Activated CD8-positive, alpha-beta T cell treated with anti-CD3 and anti-CD28 coated beads, Interleukin-2, amount 10 ng/mL, durations not matched to agents 7 days and 5 days (primary cell): ENCODE measurements at regions not wholly inside any gene's neighbourhood (a gene's known extent, or its start where the extent isn't known, plus 50 kb on each side); places are given as distances from the start of the nearest gene placed in this dataset.
"Not testable (repeated sequence)": the region's sequence is repeated elsewhere in the genome, so short reads cannot be mapped to it uniquely, and the experiment has no call there.

Source experiments
- ATAC-seq: fragments of 150-1000 bp; cut with Tn5 transposase; one replicate; pipeline ENCODE4 v1.10.0; 2021; ENCODE audit warnings: moderate library complexity
- CTCF ChIA-PET: fragments of 350-600 bp; sonication (Branson Sonifier 250); formaldehyde crosslinking; loops from one replicate; lab custom pipeline; 2021; ENCODE audit warnings: antibody characterized with exemption; lab: Charles Lee
- POLR2A ChIA-PET: fragments of 350-600 bp; sonication (Branson Sonifier 250); formaldehyde crosslinking; loops from one replicate; lab custom pipeline; 2021; ENCODE audit warnings: antibody characterized with exemption; lab: Charles Lee
- DNase-seq: peaks from one replicate; pipeline ENCODE4 v3.0.0-alpha.2; 2020
- H3K27ac Mint-ChIP-seq: one replicate; pipeline ENCODE4 v1.8.0; 2021; ENCODE audit warnings: mild to moderate bottlenecking, mixed read lengths
- H3K27me3 Mint-ChIP-seq: one replicate; pipeline ENCODE4 v1.8.0; 2021; ENCODE audit warnings: low read depth, mixed read lengths
- H3K36me3 Mint-ChIP-seq: one replicate; pipeline ENCODE4 v1.8.0; 2021; ENCODE audit warnings: low read depth, mixed read lengths
- H3K4me1 Mint-ChIP-seq: one replicate; pipeline ENCODE4 v1.8.0; 2021; ENCODE audit warnings: low read depth, mixed read lengths
- H3K4me3 Mint-ChIP-seq: one replicate; pipeline ENCODE4 v1.8.0; 2021; ENCODE audit warnings: mild to moderate bottlenecking, mixed read lengths
- H3K9me3 Mint-ChIP-seq: one replicate; pipeline ENCODE4 v1.8.0; 2022; ENCODE audit warnings: mixed read lengths; ENCODE audit not compliant: insufficient read depth

DNA sequence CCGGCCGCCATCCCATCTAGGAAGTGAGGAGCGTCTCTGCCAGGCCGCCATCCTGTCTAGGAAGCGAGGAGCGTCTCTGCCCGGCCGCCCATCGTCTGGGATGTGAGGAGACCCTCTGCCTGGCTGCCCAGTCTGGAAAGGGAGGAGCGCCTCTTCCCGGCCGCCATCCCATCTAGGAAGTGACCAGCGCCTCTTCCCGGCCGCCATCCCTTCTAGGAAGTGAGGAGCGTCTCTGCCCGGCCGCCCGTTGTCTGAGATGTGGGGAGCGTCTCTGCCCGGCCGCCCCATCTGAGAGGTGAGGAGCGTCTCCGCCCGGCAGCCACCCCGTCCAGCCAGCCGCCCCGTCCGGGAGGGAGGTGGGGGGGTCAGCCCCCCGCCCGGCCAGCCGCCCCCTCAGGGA lies 475.4 kb downstream of the TMEM114 start:
- CTCF ChIA-PET, H3K4me3 Mint-ChIP-seq, H3K36me3 Mint-ChIP-seq, H3K27me3 Mint-ChIP-seq, DNase-seq, ATAC-seq, POLR2A ChIA-PET, H3K4me1 Mint-ChIP-seq, H3K27ac Mint-ChIP-seq: not testable (repeated sequence)
- H3K9me3 Mint-ChIP-seq = peaks cover 12% of the 10 kb centered on the region

DNA sequence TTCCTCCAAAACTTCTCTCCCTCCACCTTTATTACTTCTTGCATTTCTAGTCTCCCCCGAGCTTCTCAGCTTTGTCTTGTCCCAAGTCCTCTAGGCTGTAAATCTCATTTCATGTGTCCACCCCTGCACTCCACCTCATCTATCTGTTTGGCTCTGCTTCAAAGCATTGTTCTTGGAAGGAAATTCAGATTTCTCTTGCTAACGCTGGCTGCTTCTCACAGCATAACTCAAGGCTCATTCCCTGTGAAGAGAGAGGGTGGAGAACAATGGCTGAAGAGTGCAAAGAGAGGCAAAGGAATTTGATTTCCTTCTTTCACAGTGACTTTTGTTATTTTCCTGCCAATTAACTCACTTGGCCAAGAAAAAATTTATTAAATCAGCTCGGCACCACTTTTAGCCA lies 476.5 kb downstream of the TMEM114 start:
- POLR2A ChIA-PET = no interaction called here
- Mint-ChIP-seq H3K27me3 (no peaks in the 10 kb centered on the region), H3K27ac (no peak overlapping the region), H3K36me3 (no peaks in the 10 kb centered on the region), H3K4me3 (no peak overlapping the region), H3K4me1 (no peaks in the 10 kb centered on the region), H3K9me3 (peaks cover 20% of the 10 kb centered on the region)
- CTCF ChIA-PET = no interaction called here
- ATAC-seq = no peak
- DNase-seq = no peak

DNA sequence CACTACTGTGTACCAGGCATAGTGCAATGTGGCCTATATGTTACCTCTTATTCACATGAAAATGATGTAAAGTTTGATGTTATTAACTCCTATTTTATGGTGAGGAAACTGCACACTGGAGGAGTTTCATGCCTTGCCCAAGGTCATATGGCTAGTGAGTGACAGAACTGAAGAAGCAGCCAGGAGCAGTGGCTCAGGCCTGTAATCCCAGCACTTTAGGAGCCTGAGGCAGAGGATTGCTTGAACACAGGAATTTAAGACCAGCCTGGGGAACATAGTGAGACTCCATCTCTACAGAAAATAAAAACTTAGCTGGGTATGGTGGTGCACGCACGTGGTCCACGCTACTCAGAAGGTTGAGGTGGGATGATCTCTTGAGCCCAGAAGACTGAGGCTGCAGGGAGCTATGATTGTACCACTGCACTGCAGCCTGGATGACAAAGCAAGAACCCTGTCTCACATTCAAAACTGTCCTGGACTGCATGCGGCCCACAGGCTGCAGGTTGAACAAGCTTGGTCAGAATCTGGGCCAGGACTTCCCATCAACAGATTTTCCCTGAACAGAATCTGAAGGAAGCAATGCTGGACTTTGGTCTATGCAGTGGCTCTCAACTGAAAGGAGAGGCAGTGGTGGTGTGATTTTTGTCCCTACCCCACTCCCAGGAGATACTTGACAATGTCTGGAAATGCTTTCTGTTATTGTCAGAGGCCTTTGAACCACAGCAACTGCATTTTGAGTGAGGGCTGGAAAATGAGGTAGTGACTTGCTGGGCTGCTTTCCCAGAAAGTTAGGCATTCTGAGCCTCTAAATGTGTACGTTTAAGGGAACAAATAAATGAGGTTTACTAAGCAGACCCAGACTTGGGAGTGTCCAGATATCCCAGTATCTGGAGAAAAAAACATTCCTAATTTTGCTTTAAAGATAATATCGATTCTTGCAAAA lies 479.5 kb downstream of the TMEM114 start:
- ChIA-PET POLR2A (no interaction called here), CTCF (no interaction called here)
- no peaks in the 10 kb centered on the region for H3K4me1 Mint-ChIP-seq

DNA sequence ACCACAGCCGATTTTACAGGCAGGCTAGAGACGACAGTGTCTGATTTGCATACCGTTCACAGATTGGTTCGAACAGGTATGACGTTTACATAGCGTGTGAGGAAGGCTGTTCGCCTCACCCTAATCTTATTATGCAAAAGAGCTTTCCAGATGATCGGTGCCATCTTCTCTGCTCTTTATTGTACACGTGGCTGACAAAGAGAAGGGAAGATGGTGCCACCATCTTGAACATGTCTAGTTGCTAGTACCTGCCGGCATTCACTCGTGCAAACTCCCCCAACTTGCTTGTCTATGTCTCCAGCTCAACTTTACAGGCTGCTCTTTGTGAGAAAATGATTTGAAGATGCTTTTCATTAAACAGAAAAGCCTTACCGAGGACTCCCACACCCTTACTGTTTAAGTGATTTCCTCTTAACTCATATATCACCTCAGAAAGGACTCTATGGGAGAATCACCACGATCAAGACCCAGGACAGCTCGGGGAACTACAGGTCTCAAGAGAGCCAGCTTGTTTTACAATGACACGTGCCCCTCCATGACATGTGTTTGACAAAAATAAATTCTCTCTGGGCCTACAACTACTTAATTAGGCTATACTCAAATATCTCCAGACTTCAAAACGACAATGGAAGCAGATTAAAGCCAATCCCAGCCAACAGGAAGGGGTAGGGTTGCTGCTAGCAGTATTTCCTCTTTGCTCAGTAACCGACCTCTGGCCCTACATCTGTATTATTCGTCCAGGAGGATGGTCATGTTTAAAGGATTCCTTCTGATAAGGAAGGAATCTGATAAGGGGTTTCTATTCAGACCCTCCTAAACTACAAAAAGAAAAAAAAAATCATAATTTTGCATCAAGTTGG lies 480.6 kb downstream of the TMEM114 start:
- Mint-ChIP-seq H3K9me3 (peaks cover 22% of the 10 kb centered on the region), H3K27ac (no peak overlapping the region), H3K36me3 (no peaks in the 10 kb centered on the region), H3K27me3 (no peaks in the 10 kb centered on the region), H3K4me3 (no peak overlapping the region), H3K4me1 (no peaks in the 10 kb centered on the region)
- no peak for ATAC-seq
- CTCF ChIA-PET = no interaction called here
- POLR2A ChIA-PET = no interaction called here
- DNase-seq = no peak

More for the DNA sequence above, 479.5 kb downstream of the TMEM114 start:
- DNase-seq (no peak), ATAC-seq (no peak)
- no peak overlapping the region for H3K27ac Mint-ChIP-seq
- no peaks in the 10 kb centered on the region for H3K36me3 Mint-ChIP-seq
- no peaks in the 10 kb centered on the region for H3K27me3 Mint-ChIP-seq
- H3K4me3 Mint-ChIP-seq = no peak overlapping the region
- peaks cover 24% of the 10 kb centered on the region for H3K9me3 Mint-ChIP-seq

DNA sequence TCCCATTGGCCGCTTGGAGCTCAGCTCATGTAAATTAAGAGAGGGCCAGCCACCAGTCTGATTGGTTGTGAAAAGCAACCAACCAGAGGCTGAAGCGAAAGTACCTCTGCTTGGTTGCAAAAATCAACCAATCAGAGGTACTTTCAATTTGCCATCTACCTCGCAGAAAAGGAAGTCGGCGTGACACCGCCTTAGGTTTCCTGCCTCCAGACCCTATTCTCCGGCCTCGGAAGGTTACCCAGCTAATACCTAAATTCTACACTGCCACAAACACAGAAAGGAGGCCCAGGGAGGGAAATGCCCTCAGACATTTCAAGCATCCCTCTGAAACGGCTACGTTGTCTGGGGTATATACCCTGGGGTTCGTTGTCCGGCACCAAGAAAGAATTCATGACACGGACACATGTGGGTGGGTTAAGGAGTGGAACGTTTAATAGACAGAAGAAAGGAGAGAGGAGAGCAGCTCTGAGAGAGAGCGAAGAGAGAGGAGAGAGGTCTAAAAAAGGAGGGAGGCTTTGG lies 481.3 kb downstream of the TMEM114 start:
- CTCF ChIA-PET = no interaction called here
- POLR2A ChIA-PET = no interaction called here
- Mint-ChIP-seq H3K27me3 (no peaks in the 10 kb centered on the region), H3K36me3 (no peaks in the 10 kb centered on the region), H3K4me3 (no peak overlapping the region), H3K9me3 (peaks cover 22% of the 10 kb centered on the region), H3K27ac (no peak overlapping the region), H3K4me1 (no peaks in the 10 kb centered on the region)
- no peak for ATAC-seq
- DNase-seq = no peak

DNA sequence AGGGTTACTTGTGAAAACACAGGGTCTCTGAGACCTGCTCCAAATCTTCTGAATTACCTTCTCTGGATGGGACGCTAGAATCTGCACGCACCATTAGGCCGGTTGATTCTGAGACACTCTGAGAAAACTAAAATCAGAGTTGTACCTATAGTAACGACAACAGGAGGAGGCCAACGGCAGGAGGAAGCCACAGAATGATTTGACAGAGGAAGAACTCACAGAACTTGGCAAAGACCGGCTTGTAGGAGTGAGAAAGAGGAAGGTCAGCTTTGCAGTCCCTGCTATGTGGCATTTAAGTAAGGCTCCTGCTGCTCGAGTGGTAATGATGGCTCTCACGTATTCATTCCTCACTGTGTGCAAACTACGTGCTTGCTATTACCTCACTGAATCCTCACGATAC lies 483.0 kb downstream of the TMEM114 start:
- H3K4me1 Mint-ChIP-seq = no peaks in the 10 kb centered on the region
- ATAC-seq (no peak), DNase-seq (no peak)
- no peak overlapping the region for H3K4me3 Mint-ChIP-seq
- H3K27me3 Mint-ChIP-seq = no peaks in the 10 kb centered on the region
- no peaks in the 10 kb centered on the region for H3K36me3 Mint-ChIP-seq
- peaks cover 22% of the 10 kb centered on the region for H3K9me3 Mint-ChIP-seq
- ChIA-PET POLR2A (no interaction called here), CTCF (no interaction called here)
- no peak overlapping the region for H3K27ac Mint-ChIP-seq

DNA sequence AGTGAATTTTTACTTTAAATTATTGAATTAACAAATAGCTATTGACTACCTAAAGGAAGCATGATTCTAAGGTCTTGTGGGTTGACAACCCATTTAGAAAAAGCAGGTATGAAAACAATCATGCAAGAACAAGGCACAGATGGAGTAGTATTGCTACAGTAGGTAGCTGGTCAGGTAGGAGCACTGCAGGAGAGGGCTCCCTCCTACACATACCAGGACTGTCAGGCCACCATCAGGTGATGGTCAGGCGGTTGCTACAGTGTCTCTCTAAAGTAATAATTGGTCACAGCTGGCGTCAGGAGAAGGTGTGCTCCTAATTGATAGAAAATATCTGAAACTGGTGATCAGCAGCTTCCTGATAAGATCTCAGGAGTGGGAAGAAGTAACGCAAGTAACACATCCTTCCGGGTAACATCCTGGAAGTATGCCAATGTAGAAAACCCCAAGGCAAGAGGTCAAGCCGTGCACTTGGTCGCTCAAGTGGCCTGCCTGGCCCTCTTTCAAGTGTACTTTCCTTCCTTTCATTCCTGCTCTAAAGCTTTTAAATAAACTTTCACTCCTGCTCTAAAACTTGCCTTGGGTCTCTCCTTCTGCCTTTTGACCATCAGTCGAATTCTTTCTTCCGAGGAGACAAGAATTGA lies 486.5 kb downstream of the TMEM114 start:
- DNase-seq = no peak
- no peak overlapping the region for H3K27ac Mint-ChIP-seq
- ATAC-seq = no peak
- no peak overlapping the region for H3K4me3 Mint-ChIP-seq
- ChIA-PET CTCF (interaction anchor here (0.6 kb wide), 1 partner anchor 1381 kb away, joined by 3 read pairs; no protein-coding TSS in a partner anchor), POLR2A (no interaction called here)
- H3K36me3 Mint-ChIP-seq = no peaks in the 10 kb centered on the region
- peaks cover 15% of the 10 kb centered on the region for H3K9me3 Mint-ChIP-seq
- H3K4me1 Mint-ChIP-seq = no peaks in the 10 kb centered on the region
- no peaks in the 10 kb centered on the region for H3K27me3 Mint-ChIP-seq

DNA sequence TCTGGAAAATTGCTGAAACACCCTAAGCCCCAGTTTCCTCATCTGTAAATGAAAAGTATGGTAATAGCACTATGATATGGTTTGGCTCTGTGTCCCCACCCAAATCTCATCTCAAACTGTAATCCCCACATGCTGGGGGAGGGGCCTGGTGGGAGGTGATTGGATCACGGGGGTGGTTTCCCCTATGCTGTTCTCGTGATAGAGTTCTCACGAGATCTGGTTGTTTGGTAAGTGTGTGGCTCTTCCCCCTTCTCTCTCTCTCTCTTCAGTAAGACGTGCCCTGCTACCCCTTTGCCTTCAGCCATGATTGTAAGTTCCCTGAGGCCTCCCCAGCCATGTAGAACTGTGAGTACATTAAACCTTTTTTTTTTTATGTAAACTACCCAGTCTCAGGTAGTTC lies 490.7 kb downstream of the TMEM114 start:
- Mint-ChIP-seq H3K9me3 (peaks cover 21% of the 10 kb centered on the region), H3K4me1 (no peaks in the 10 kb centered on the region), H3K4me3 (no peak overlapping the region), H3K36me3 (no peaks in the 10 kb centered on the region), H3K27me3 (no peaks in the 10 kb centered on the region), H3K27ac (no peak overlapping the region)
- ATAC-seq (no peak), DNase-seq (no peak)
- CTCF ChIA-PET = no interaction called here
- POLR2A ChIA-PET = no interaction called here

DNA sequence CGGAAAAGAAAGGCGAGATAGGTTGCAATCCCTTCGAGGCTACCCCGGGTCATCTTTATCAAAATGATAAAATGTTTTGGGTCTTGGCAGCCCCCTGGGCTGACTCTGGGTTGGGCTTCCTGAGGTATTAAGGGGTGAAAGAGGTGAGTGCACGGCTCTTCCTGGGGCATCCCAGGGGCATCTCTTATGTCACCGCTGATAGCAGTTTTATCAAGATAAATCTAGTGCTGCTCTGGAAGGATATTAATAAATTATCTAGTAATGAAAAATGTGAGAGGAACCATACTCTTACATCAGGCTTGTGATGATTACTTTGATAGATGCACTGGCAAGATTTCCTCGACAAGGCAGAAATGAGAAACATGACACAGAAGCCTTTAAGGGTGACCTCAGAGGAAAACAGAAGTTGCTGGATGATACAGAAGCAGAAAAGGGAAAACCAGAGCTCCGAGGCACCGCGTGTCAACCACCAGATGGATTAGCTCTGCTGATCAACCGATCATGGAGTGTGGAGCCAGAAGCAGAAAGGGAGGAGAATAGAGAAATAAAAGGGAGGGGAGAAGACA lies 491.3 kb downstream of the TMEM114 start:
- ChIA-PET POLR2A (no interaction called here), CTCF (no interaction called here)
- H3K4me1 Mint-ChIP-seq = no peaks in the 10 kb centered on the region
- H3K27me3 Mint-ChIP-seq = no peaks in the 10 kb centered on the region
- no peak for ATAC-seq
- H3K9me3 Mint-ChIP-seq = peaks cover 21% of the 10 kb centered on the region
- no peak for DNase-seq
- no peaks in the 10 kb centered on the region for H3K36me3 Mint-ChIP-seq
- no peak overlapping the region for H3K4me3 Mint-ChIP-seq
- no peak overlapping the region for H3K27ac Mint-ChIP-seq

DNA sequence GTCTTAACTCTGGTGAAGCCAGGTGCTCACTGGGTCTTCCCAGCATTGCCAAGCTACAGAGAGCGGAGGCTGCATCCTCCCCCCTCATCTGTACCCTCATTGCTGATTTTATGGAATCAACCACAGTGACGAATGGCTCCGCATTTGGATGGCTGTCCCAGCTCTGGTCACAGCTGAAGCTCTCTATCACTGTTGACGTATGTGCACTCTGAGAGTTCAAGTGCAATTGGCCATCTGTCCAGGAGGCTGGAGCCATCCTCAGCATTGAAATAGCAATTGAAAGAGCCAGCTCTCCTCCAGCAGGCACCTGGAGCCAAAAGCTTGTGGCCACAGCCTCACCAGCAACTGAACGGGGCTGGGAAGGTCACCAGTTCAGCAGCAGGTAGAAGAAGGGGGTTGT lies 494.1 kb downstream of the TMEM114 start:
- H3K9me3 Mint-ChIP-seq = peaks cover 21% of the 10 kb centered on the region
- H3K4me3 Mint-ChIP-seq = no peak overlapping the region
- H3K36me3 Mint-ChIP-seq = no peaks in the 10 kb centered on the region
- H3K4me1 Mint-ChIP-seq = no peaks in the 10 kb centered on the region
- no peak overlapping the region for H3K27ac Mint-ChIP-seq
- ATAC-seq (no peak), DNase-seq (no peak)
- POLR2A ChIA-PET = no interaction called here
- H3K27me3 Mint-ChIP-seq = no peaks in the 10 kb centered on the region
- CTCF ChIA-PET = no interaction called here

DNA sequence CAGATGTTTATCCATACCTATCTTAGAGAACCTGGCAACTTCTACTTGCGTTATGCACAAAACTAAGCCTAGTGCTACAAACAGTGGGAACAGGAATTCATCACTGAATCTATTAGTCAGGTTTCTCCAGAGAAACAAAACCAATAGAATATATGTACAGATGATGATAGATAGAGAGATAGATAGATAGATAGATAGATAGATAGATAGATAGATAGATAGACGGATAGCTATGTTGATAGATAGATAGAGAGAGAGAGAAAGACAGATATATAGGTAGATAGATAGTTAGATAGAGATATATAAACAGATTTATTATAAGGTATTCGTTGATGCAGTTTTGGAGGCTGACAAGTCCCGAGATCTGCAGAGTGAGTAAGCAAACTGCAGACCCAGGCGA lies 495.6 kb downstream of the TMEM114 start:
- Mint-ChIP-seq H3K36me3 (no peaks in the 10 kb centered on the region), H3K4me1 (no peaks in the 10 kb centered on the region), H3K27ac (no peak overlapping the region), H3K4me3 (no peak overlapping the region), H3K9me3 (peaks cover 15% of the 10 kb centered on the region), H3K27me3 (no peaks in the 10 kb centered on the region)
- DNase-seq = no peak
- no peak for ATAC-seq
- ChIA-PET CTCF (no interaction called here), POLR2A (no interaction called here)
